ENCODE measurements at regions not wholly inside any gene's neighbourhood (a gene's known extent, or its start where the extent isn't known, plus 50 kb on each side); places are given as distances from the start of the nearest gene placed in this dataset.

- in situ Hi-C loops (cut with MboI; ENCODE audit: low pct_unique_long_range_greater_than_20kb, low sequenced_read_pairs) = no loop called here
- DNase-seq = no peak
Measured at GRCh38 chrX:121102101-121102500, 54.7 kb downstream of the GLUD2 start.

- in situ Hi-C loops (cut with MboI; ENCODE audit: low pct_unique_long_range_greater_than_20kb, low sequenced_read_pairs) = no loop called here
- DNase-seq = no peak
Measured at GRCh38 chrX:121103381-121103780, 56.0 kb downstream of the GLUD2 start.

- no peak for DNase-seq
- in situ Hi-C loops (cut with MboI; ENCODE audit: low pct_unique_long_range_greater_than_20kb, low sequenced_read_pairs) = no loop called here
Measured at GRCh38 chrX:121106484-121107235, 59.2 kb downstream of the GLUD2 start.

- DNase-seq = no peak
- in situ Hi-C loops (cut with MboI; ENCODE audit: low pct_unique_long_range_greater_than_20kb, low sequenced_read_pairs) = no loop called here
Measured at GRCh38 chrX:121109986-121110385, 62.6 kb downstream of the GLUD2 start.

- in situ Hi-C loops (cut with MboI; ENCODE audit: low pct_unique_long_range_greater_than_20kb, low sequenced_read_pairs) = no loop called here
- DNase-seq = no peak
Measured at GRCh38 chrX:121110536-121110935, 63.1 kb downstream of the GLUD2 start.

GRCh38 chrX:121114691-121115090 is 67.3 kb downstream of the GLUD2 start:
- in situ Hi-C loops (cut with MboI; ENCODE audit: low pct_unique_long_range_greater_than_20kb, low sequenced_read_pairs) = no loop called here

GRCh38 chrX:121120690-121121605 is 73.5 kb downstream of the GLUD2 start:
- in situ Hi-C loops (cut with MboI; ENCODE audit: low pct_unique_long_range_greater_than_20kb, low sequenced_read_pairs) = no loop called here
- no peak for DNase-seq

More at GRCh38 chrX:121114691-121115090, 67.3 kb downstream of the GLUD2 start:
- no peak for DNase-seq

GRCh38 chrX:121122332-121122731 is 74.9 kb downstream of the GLUD2 start:
- in situ Hi-C loops (cut with MboI; ENCODE audit: low pct_unique_long_range_greater_than_20kb, low sequenced_read_pairs) = no loop called here
- no peak for DNase-seq

GRCh38 chrX:121128925-121129877 is 81.8 kb downstream of the GLUD2 start:
- no peak for DNase-seq
- in situ Hi-C loops (cut with MboI; ENCODE audit: low pct_unique_long_range_greater_than_20kb, low sequenced_read_pairs) = no loop called here

GRCh38 chrX:121132675-121133074 is 85.3 kb downstream of the GLUD2 start:
- DNase-seq = no peak
- in situ Hi-C loops (cut with MboI; ENCODE audit: low pct_unique_long_range_greater_than_20kb, low sequenced_read_pairs) = no loop called here

GRCh38 chrX:121135488-121136207 is 88.2 kb downstream of the GLUD2 start:
- in situ Hi-C loops (cut with MboI; ENCODE audit: low pct_unique_long_range_greater_than_20kb, low sequenced_read_pairs) = no loop called here
- no peak for DNase-seq

GRCh38 chrX:121146059-121146628 is 98.7 kb downstream of the GLUD2 start:
- in situ Hi-C loops (cut with MboI; ENCODE audit: low pct_unique_long_range_greater_than_20kb, low sequenced_read_pairs) = no loop called here
- no peak for DNase-seq

GRCh38 chrX:121150217-121150616 is 102.8 kb downstream of the GLUD2 start:
- in situ Hi-C loops (cut with MboI; ENCODE audit: low pct_unique_long_range_greater_than_20kb, low sequenced_read_pairs) = no loop called here
- DNase-seq = no peak

GRCh38 chrX:121151293-121151692 is 103.9 kb downstream of the GLUD2 start:
- in situ Hi-C loops (cut with MboI; ENCODE audit: low pct_unique_long_range_greater_than_20kb, low sequenced_read_pairs) = no loop called here
- no peak for DNase-seq

- in situ Hi-C loops (cut with MboI; ENCODE audit: low pct_unique_long_range_greater_than_20kb, low sequenced_read_pairs) = no loop called here
- no peak for DNase-seq
Measured at GRCh38 chrX:121154858-121155404, 107.5 kb downstream of the GLUD2 start.

GRCh38 chrX:121160987-121161386 is 113.6 kb downstream of the GLUD2 start:
- in situ Hi-C loops (cut with MboI; ENCODE audit: low pct_unique_long_range_greater_than_20kb, low sequenced_read_pairs) = no loop called here
- DNase-seq = no peak

- no peak for DNase-seq
- in situ Hi-C loops (cut with MboI; ENCODE audit: low pct_unique_long_range_greater_than_20kb, low sequenced_read_pairs) = no loop called here
Measured at GRCh38 chrX:121161501-121161933, 114.1 kb downstream of the GLUD2 start.

GRCh38 chrX:121163443-121163842 is 116.0 kb downstream of the GLUD2 start:
- in situ Hi-C loops (cut with MboI; ENCODE audit: low pct_unique_long_range_greater_than_20kb, low sequenced_read_pairs) = no loop called here
- DNase-seq = no peak

All from KBM-7 (cell line).